DOHH2 (cell line): ENCODE measurements at regions not wholly inside any gene's neighbourhood (a gene's known extent, or its start where the extent isn't known, plus 50 kb on each side); places are given as distances from the start of the nearest gene placed in this dataset.

Experiments used
- H3F3A ChIP-seq: fragments of 200-600 bp; sonication (generic), shearing (Covaris generic); 2 replicates; pipeline ENCODE4 v1.6.0; 2016; ENCODE audit warnings: antibody characterized with exemption, mild to moderate bottlenecking; ENCODE audit not compliant: control insufficient read depth, insufficient read depth
- H3K27ac ChIP-seq: fragments of 200-600 bp; sonication (generic); 2 replicates; pipeline ENCODE4 v1.5.1; 2014; ENCODE audit warnings: low read depth, mild to moderate bottlenecking, low read length, moderate library complexity
- H3K27me3 ChIP-seq: fragments of 200-600 bp; sonication (generic); 2 replicates; pipeline ENCODE4 v1.6.1; 2014; ENCODE audit warnings: mild to moderate bottlenecking, low read length, mixed read lengths; ENCODE audit not compliant: control insufficient read depth
- H3K36me3 ChIP-seq: fragments of 200-600 bp; sonication (generic); 2 replicates; pipeline ENCODE4 v1.6.1; 2014; ENCODE audit warnings: mild to moderate bottlenecking, low read length, moderate library complexity, mixed read lengths; ENCODE audit not compliant: control insufficient read depth
- H3K4me1 ChIP-seq: fragments of 200-600 bp; sonication (generic); 2 replicates; pipeline ENCODE4 v1.6.1; 2014; ENCODE audit warnings: mild to moderate bottlenecking, low read length, mixed read lengths; ENCODE audit not compliant: control insufficient read depth
- H3K4me2 ChIP-seq: fragments of 200-600 bp; sonication (generic); 2 replicates; pipeline ENCODE4 v1.6.0; 2014; ENCODE audit warnings: mild to moderate bottlenecking, low read length, moderate library complexity
- H3K4me3 ChIP-seq: fragments of 200-600 bp; sonication (generic); 2 replicates; pipeline ENCODE4 v1.5.1; 2014; ENCODE audit warnings: mild to moderate bottlenecking, low read length, mixed read lengths
- H3K79me2 ChIP-seq: fragments of 200-600 bp; sonication (generic); 2 replicates; pipeline ENCODE4 v1.6.1; 2014; ENCODE audit warnings: mild to moderate bottlenecking, low read length, mixed read lengths; ENCODE audit not compliant: control insufficient read depth
- H3K9me2 ChIP-seq: fragments of 200-600 bp; sonication (generic); replicated peaks from 2 replicates; pipeline ENCODE4 v1.6.1; 2014; ENCODE audit warnings: mild to moderate bottlenecking, low read length, mixed read lengths; ENCODE audit not compliant: control insufficient read depth
- H3K9me3 ChIP-seq: fragments of 200-600 bp; sonication (generic); 2 replicates; pipeline ENCODE4 v1.6.1; 2014; ENCODE audit warnings: antibody characterized with exemption, low read length, mixed read lengths; ENCODE audit not compliant: control insufficient read depth, insufficient read depth
- H4K20me1 ChIP-seq: fragments of 200-600 bp; sonication (generic); 2 replicates; pipeline ENCODE4 v1.6.0; 2014; ENCODE audit warnings: low read depth, mild to moderate bottlenecking, antibody characterized with exemption, low read length, moderate library complexity; ENCODE audit not compliant: control insufficient read depth, insufficient read depth
- CTCF ChIP-seq: fragments of 200-600 bp; sonication (generic); IDR thresholded peaks from one replicate; pipeline ENCODE4 v1.5.1; 2014; ENCODE audit warnings: antibody characterized with exemption, mild to moderate bottlenecking, low read depth, low read length; ENCODE audit not compliant: poor library complexity, severe bottlenecking
- EZH2phosphoT487 ChIP-seq: fragments of 200-600 bp; sonication (generic); IDR thresholded peaks from 2 replicates; pipeline ENCODE4 v1.6.1; 2017; ENCODE audit warnings: borderline replicate concordance, mild to moderate bottlenecking, antibody characterized with exemption, low read length, moderate library complexity, mixed read lengths

- Histone ChIP-seq H3F3A (no peaks in the 10 kb centered on the region), H4K20me1 (no peaks in the 10 kb centered on the region), H3K9me2 (no peaks in the 10 kb centered on the region), H3K27ac (no peak overlapping the region), H3K27me3 (no peaks in the 10 kb centered on the region), H3K79me2 (no peaks in the 10 kb centered on the region), H3K9me3 (no peaks in the 10 kb centered on the region), H3K4me1 (no peaks in the 10 kb centered on the region), H3K4me2 (no peak overlapping the region), H3K36me3 (no peaks in the 10 kb centered on the region), H3K4me3 (no peak overlapping the region)
- TF ChIP-seq EZH2phosphoT487 (no peak), CTCF (no peak)
Observed at GRCh38 chr2:149739883-149740265, 152.3 kb upstream of the MMADHC start.

DNA sequence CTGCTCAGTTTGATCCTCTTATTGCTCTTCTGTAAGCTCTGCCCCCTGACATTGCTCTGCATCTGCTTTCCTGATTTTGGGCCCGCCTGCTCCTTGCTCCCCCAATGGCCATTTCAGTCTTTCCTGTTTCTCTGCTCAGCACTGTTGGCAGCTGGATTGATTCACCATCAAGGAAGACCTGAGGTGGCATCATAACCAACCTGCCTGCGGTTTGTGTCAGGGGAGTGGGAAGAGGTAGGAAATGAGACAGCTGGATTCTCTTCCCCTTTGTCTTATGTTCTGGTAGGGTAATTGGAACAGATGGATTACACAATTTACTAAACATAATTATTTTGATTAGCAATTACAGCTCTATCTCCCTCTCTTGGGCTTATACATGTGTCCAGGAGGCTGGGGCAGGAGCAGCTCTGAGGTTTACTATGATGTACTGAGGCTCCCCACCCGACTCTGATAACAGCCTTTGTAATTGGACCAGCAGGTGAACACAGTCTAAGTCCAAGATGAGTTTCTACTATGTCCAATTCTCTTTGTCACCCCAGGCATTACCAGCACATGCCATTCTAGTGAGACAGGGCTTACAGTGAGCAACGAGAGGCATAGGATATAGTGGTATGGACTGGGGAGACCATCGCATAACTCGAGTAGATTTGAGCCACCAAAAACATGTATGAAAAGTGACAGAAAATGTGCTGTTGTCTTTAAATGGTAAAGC lies 151.8 kb upstream of the MMADHC start:
- Histone ChIP-seq H3K9me3 (no peaks in the 10 kb centered on the region), H3K27ac (no peak overlapping the region), H3K36me3 (no peaks in the 10 kb centered on the region), H4K20me1 (no peaks in the 10 kb centered on the region), H3K4me3 (no peak overlapping the region), H3K79me2 (no peaks in the 10 kb centered on the region), H3K27me3 (no peaks in the 10 kb centered on the region), H3F3A (no peaks in the 10 kb centered on the region), H3K4me1 (no peaks in the 10 kb centered on the region), H3K4me2 (no peak overlapping the region), H3K9me2 (no peaks in the 10 kb centered on the region)
- TF ChIP-seq EZH2phosphoT487 (no peak), CTCF (no peak)

DNA sequence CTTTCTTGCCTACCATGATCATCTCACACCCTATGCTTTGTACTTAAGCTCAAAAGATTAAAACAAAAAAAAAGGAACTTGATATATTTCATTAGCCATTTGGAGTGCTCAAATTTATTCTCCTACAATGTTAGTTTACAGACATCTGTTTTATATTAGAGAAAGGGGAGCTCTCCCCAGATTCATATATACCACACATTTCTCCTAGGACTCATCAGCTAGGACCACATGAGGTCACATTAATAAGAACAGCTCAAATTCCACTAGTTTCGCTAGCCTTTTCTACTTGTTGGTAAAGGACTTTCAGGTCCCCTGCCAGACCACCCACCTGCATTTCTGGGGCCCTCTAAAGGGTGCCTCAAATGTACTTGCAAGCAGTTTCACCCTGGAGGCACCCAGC lies 151.2 kb upstream of the MMADHC start:
- TF ChIP-seq EZH2phosphoT487: no peak
- no peak for TF ChIP-seq CTCF
- H3F3A ChIP-seq: no peaks in the 10 kb centered on the region
- H3K27ac ChIP-seq: no peak overlapping the region
- no peaks in the 10 kb centered on the region for H4K20me1 ChIP-seq
- no peaks in the 10 kb centered on the region for H3K9me2 ChIP-seq
- no peaks in the 10 kb centered on the region for H3K36me3 ChIP-seq
- no peaks in the 10 kb centered on the region for H3K27me3 ChIP-seq
- H3K4me2 ChIP-seq: no peak overlapping the region
- H3K79me2 ChIP-seq: no peaks in the 10 kb centered on the region
- H3K4me1 ChIP-seq: no peaks in the 10 kb centered on the region
- H3K4me3 ChIP-seq: no peak overlapping the region
- H3K9me3 ChIP-seq: no peaks in the 10 kb centered on the region

DNA sequence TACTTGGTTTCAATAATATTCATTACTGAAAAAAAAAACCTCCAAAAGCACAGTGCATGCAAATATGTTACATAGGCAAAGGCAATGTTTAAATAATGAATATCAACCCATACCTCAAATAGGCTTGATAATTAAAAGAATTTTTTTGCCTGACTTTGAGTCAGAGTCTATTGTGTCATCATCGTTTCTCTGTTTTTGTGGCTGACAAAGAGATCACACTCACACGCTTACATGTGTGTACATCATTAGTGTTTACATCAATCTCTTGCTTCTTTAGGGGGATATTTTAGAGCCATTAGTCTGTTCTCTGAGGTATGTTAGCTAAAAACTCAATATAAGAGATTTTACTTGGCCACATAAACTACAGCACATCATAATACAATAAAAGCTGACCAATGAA lies 150.3 kb upstream of the MMADHC start:
- Histone ChIP-seq H3K9me2 (no peaks in the 10 kb centered on the region), H3K4me1 (no peaks in the 10 kb centered on the region), H3K36me3 (no peaks in the 10 kb centered on the region), H3K27me3 (no peaks in the 10 kb centered on the region), H3K79me2 (no peaks in the 10 kb centered on the region), H3K27ac (no peak overlapping the region), H3K9me3 (no peaks in the 10 kb centered on the region), H4K20me1 (no peaks in the 10 kb centered on the region), H3F3A (no peaks in the 10 kb centered on the region), H3K4me2 (no peak overlapping the region), H3K4me3 (no peak overlapping the region)
- no peak for TF ChIP-seq EZH2phosphoT487
